Testis (tissue), 2 donors: ENCODE measurements at regions not wholly inside any gene's neighbourhood (a gene's known extent, or its start where the extent isn't known, plus 50 kb on each side); places are given as distances from the start of the nearest gene placed in this dataset.

Experiments
- POLR2A ChIP-seq: fragments of 450-650 bp; IDR thresholded peaks from one replicate; pipeline ENCODE4 v1.6.1; 2017; ENCODE audit warnings: antibody characterized with exemption, mild to moderate bottlenecking, moderate library complexity
- TF ChIP-seq, protein P1 (sequence below), 3 experiments: fragments of 450-650 bp in 2 of 3; fragments of 200-600 bp in 1 of 3; sonication (generic) in 1 of 3; IDR thresholded peaks; one replicate each; pipeline ENCODE4 v1.5.1; 2016 to 2019; ENCODE audit warnings: antibody characterized with exemption in 3 of 3, mild to moderate bottlenecking in 2 of 3, moderate library complexity in 1 of 3

DNA sequence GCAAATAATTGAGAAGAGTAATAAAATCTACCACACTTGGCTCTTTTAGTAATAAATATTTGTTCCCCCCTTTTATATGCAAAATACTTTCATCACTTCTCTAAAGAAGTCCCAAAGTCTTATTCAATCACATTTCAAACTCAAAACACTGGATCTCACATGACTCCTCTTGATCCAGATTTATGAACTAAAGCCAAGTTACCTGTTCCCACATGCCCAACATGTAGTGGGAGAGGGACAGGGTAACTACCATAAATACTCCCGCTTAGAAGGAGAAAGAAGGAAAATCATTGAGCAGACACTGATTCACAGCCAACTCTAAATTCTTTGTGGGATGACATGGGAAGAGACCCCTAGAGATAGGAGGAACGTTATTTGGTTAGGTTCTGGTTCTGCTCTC, 64.9 kb upstream of the PMFBP1 start:
- TF ChIP-seq, protein P1, sequence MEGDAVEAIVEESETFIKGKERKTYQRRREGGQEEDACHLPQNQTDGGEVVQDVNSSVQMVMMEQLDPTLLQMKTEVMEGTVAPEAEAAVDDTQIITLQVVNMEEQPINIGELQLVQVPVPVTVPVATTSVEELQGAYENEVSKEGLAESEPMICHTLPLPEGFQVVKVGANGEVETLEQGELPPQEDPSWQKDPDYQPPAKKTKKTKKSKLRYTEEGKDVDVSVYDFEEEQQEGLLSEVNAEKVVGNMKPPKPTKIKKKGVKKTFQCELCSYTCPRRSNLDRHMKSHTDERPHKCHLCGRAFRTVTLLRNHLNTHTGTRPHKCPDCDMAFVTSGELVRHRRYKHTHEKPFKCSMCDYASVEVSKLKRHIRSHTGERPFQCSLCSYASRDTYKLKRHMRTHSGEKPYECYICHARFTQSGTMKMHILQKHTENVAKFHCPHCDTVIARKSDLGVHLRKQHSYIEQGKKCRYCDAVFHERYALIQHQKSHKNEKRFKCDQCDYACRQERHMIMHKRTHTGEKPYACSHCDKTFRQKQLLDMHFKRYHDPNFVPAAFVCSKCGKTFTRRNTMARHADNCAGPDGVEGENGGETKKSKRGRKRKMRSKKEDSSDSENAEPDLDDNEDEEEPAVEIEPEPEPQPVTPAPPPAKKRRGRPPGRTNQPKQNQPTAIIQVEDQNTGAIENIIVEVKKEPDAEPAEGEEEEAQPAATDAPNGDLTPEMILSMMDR (IDR thresholded peaks at IDR 0.05), result no peak
- TF ChIP-seq POLR2A, result no peak
